ENCODE measurements at regions not wholly inside any gene's neighbourhood (a gene's known extent, or its start where the extent isn't known, plus 50 kb on each side); places are given as distances from the start of the nearest gene placed in this dataset.

DNA sequence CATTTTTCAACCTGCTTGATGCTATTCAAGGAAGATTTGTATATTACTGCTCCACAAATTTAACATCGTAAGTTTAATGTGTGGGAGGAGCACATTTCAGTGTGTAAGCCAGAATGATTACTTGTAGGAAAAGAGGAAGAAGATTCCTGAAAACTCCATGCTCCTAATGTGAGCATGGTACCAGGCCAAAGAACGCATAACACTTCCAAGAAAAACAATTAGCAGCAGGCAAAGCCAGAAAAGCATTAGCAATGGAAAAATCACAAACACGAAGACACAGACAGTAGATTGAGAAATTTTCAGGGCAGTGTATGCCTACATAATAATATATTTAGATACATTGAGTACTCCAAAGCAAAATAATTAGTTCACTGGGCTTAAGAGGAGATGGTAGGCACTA lies 96.6 kb upstream of the CBLB start:
- Histone ChIP-seq H3K4me3 (ENCODE audit: low read depth in 2 of 2, low read length in 1 of 2) (no peak overlapping the region), H3K36me3 (replicated peaks in 1 of 2; ENCODE audit: control insufficient read depth in 1 of 2, insufficient read depth in 2 of 2, low read length in 1 of 2) (no peaks in the 10 kb centered on the region), H2AFZ (ENCODE audit: low read depth) (no peak overlapping the region), H3K9ac (no peak overlapping the region), H3K79me2 (ENCODE audit: insufficient read depth) (no peaks in the 10 kb centered on the region), H3K27ac (ENCODE audit: low read depth in 2 of 2, low read length in 1 of 2) (no peak overlapping the region), H3K4me2 (no peak overlapping the region), H3K9me2 (no peaks in the 10 kb centered on the region), H4K20me1 (ENCODE audit: insufficient read depth) (no peaks in the 10 kb centered on the region), H3K4me1 (ENCODE audit: control insufficient read depth in 1 of 2, insufficient read depth in 2 of 2, low read depth in 1 of 2, low read length in 1 of 2) (0 out of 4 replicates have a peak, but pooled peaks cover 0 to 3% of the 10 kb centered on the region in 2 experiments), H3K9me3 (no peaks in the 10 kb centered on the region), H3K27me3 (ENCODE audit: insufficient read depth) (no peaks in the 10 kb centered on the region), H3F3A (replicated peaks; ENCODE audit: insufficient read depth) (no peaks in the 10 kb centered on the region)
- WGBS (ENCODE audit: low lambda C conversion rate): 56% methylated on average over 3 of the region's 3 CpGs
- CTCF ChIA-PET: no interaction called here
- DNase-seq: no peak
- POLR2A ChIA-PET: no interaction called here
- TF ChIP-seq POLR2AphosphoS5 (IDR thresholded peaks at IDR 0.05; ENCODE audit: low read depth, low read length): no peak
- TF ChIP-seq PBX3 (IDR thresholded peaks at IDR 0.05): no peak
- no peak for TF ChIP-seq MXI1 (IDR thresholded peaks at IDR 0.05; ENCODE audit: low read depth, low read length)
- TF ChIP-seq ZBTB33 (IDR thresholded peaks at IDR 0.05; ENCODE audit: borderline replicate concordance, low read depth): no peak
- TF ChIP-seq TCF12 (IDR thresholded peaks at IDR 0.05): no peak
- TF ChIP-seq FOXJ3 (CRISPR knock-in tag; IDR thresholded peaks at IDR 0.05): no peak
- no peak for TF ChIP-seq MEF2A (IDR thresholded peaks at IDR 0.05; ENCODE audit: borderline replicate concordance, low read depth)
- TF ChIP-seq YY1 (IDR thresholded peaks at IDR 0.05; ENCODE audit: low read depth): no peak
- no peak for TF ChIP-seq NFIC (IDR thresholded peaks at IDR 0.05; ENCODE audit: borderline replicate concordance)
- no peak for TF ChIP-seq MAX (IDR thresholded peaks at IDR 0.05; ENCODE audit: low read depth)
- TF ChIP-seq SIN3A (IDR thresholded peaks at IDR 0.05; ENCODE audit: borderline replicate concordance, low read depth, low read length): no peak
- TF ChIP-seq CHD2 (IDR thresholded peaks at IDR 0.05; ENCODE audit: low read length, partially characterized antibody): no peak

GRCh38 chr3:105967117-105967516 lies 98.3 kb upstream of the CBLB start:
- no peak for DNase-seq
- H2AFZ ChIP-seq (ENCODE audit: low read depth): no peak overlapping the region
- no peaks in the 10 kb centered on the region for H3K9me3 ChIP-seq
- no peaks in the 10 kb centered on the region for H3K27me3 ChIP-seq (ENCODE audit: insufficient read depth)
- 62% methylated on average over 1 of the region's 1 CpG for WGBS (ENCODE audit: low lambda C conversion rate)
- TF ChIP-seq PBX3 (IDR thresholded peaks at IDR 0.05) (peak; percentile 69), FOXM1 (IDR thresholded peaks at IDR 0.05; ENCODE audit: low read depth) (no peak)
- no peaks in the 10 kb centered on the region for H3K9me2 ChIP-seq
- H3K79me2 ChIP-seq (ENCODE audit: insufficient read depth): no peaks in the 10 kb centered on the region
- no peak overlapping the region for H3K27ac ChIP-seq (ENCODE audit: low read depth in 2 of 2, low read length in 1 of 2)
- H3K36me3 ChIP-seq (replicated peaks in 1 of 2; ENCODE audit: control insufficient read depth in 1 of 2, insufficient read depth in 2 of 2, low read length in 1 of 2): no peaks in the 10 kb centered on the region
- H3K4me3 ChIP-seq (ENCODE audit: low read depth in 2 of 2, low read length in 1 of 2): no peak overlapping the region
- CTCF ChIA-PET: no interaction called here
- H3F3A ChIP-seq (replicated peaks; ENCODE audit: insufficient read depth): no peaks in the 10 kb centered on the region
- no peak overlapping the region for H3K9ac ChIP-seq
- POLR2A ChIA-PET: no interaction called here
- H3K4me1 ChIP-seq (ENCODE audit: control insufficient read depth in 1 of 2, insufficient read depth in 2 of 2, low read depth in 1 of 2, low read length in 1 of 2): 0 out of 4 replicates have a peak, but pooled peaks cover 0 to 3% of the 10 kb centered on the region in 2 experiments
- H4K20me1 ChIP-seq (ENCODE audit: insufficient read depth): no peaks in the 10 kb centered on the region
- H3K4me2 ChIP-seq: no peak overlapping the region

Measured in SK-N-SH (cell line).